BE2C (cell line): ENCODE measurements at regions not wholly inside any gene's neighbourhood (a gene's known extent, or its start where the extent isn't known, plus 50 kb on each side); places are given as distances from the start of the nearest gene placed in this dataset.

Experiments
- DNase-seq: peaks from one replicate; pipeline ENCODE4 v3.0.0-alpha.2; 2020
- H3K27me3 ChIP-seq: fragments of 250-450 bp; sonication (Bioruptor Pico); 2 replicates; pipeline ENCODE4 v1.5.1; 2020; ENCODE audit warnings: mild to moderate bottlenecking
- H3K36me3 ChIP-seq: fragments of 250-450 bp; sonication (Bioruptor Pico); 2 replicates; pipeline ENCODE4 v1.5.1; 2020; ENCODE audit warnings: mild to moderate bottlenecking
- H3K4me1 ChIP-seq: fragments of 250-450 bp; sonication (Bioruptor Pico); 2 replicates; pipeline ENCODE4 v1.5.1; 2020
- H3K4me3 ChIP-seq: 2 replicates; pipeline ENCODE4 v1.5.1; 2011; ENCODE audit warnings: low read depth, low read length
- H3K9me3 ChIP-seq: fragments of 250-450 bp; sonication (Bioruptor Pico); 2 replicates; pipeline ENCODE4 v1.5.1; 2020
- TF ChIP-seq, protein P1 (sequence below): IDR thresholded peaks from 2 replicates; pipeline ENCODE4 v1.5.1; 2012; ENCODE audit warnings: mild to moderate bottlenecking, low read depth, low read length

DNA sequence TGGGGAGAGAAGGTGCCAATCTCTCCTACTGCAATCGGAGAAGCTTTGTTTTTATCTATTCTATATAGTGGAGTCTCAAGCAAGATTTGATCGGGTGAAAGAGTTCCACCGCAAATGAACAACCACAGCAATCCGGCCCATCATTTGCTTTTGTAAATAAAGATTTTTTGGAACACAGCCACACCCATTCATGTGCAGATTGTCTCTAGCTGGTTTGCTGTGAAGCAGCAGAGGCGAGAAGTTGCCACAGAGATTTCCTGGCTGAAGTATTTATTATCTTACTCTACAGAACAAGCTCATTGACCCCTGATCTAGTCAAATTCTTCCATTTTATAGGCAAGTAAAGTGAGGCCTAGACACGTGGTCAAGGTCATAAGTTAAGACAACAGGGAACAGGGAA, 195.5 kb upstream of the TNRC6C start:
- no peaks in the 10 kb centered on the region for H3K36me3 ChIP-seq
- H3K4me1 ChIP-seq: no peaks in the 10 kb centered on the region
- H3K9me3 ChIP-seq: no peaks in the 10 kb centered on the region; the same call in 1 of the 2 replicates
- no peak for DNase-seq
- TF ChIP-seq, protein P1, sequence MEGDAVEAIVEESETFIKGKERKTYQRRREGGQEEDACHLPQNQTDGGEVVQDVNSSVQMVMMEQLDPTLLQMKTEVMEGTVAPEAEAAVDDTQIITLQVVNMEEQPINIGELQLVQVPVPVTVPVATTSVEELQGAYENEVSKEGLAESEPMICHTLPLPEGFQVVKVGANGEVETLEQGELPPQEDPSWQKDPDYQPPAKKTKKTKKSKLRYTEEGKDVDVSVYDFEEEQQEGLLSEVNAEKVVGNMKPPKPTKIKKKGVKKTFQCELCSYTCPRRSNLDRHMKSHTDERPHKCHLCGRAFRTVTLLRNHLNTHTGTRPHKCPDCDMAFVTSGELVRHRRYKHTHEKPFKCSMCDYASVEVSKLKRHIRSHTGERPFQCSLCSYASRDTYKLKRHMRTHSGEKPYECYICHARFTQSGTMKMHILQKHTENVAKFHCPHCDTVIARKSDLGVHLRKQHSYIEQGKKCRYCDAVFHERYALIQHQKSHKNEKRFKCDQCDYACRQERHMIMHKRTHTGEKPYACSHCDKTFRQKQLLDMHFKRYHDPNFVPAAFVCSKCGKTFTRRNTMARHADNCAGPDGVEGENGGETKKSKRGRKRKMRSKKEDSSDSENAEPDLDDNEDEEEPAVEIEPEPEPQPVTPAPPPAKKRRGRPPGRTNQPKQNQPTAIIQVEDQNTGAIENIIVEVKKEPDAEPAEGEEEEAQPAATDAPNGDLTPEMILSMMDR: no peak
- no peaks in the 10 kb centered on the region for H3K27me3 ChIP-seq
- no peak overlapping the region for H3K4me3 ChIP-seq

DNA sequence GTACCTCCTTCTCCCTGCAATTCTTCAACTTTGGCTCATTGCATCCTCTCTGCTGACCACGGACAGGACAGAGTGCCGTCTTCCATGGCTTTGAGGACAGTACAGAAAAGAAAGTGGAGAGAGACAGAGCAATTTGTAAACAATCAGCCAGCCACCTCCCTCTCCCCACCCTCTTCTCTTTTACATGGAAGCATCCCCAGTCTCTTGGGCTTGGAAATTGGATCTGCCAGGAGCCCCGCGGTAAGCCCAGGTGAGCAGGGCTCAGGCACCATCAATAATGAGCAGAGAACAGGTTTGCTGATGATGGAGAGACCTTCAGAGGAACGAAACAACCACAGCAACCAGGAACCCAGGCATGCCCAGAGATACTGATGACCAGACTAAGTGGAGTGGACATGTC, 194.9 kb upstream of the TNRC6C start:
- Histone ChIP-seq H3K36me3 (no peaks in the 10 kb centered on the region), H3K27me3 (no peaks in the 10 kb centered on the region), H3K9me3 (no peaks in the 10 kb centered on the region; the same call in 1 of the 2 replicates), H3K4me3 (no peak overlapping the region), H3K4me1 (no peaks in the 10 kb centered on the region)
- no peak for DNase-seq
- TF ChIP-seq, protein P1: no peak

DNA sequence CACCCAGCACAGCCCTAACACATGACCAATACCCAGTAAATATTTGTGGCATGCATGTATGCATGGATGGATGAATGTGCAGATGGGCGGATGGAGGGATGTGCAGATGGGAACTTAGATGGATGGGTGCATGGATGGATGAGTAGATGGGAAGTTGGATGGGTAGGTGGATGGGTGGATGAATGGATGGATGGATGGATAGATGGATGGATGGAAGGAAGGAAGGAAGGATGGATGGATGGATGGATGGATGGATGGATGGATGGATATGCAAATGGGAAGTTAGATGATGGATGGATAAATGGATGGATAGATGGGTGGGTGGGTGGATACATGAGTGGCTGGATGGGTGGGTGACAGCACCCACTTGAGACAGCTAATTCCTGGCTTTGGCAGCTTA, 193.2 kb upstream of the TNRC6C start:
- H3K27me3 ChIP-seq: no peaks in the 10 kb centered on the region
- no peaks in the 10 kb centered on the region for H3K36me3 ChIP-seq
- peaks cover 2% of the 10 kb centered on the region for H3K4me1 ChIP-seq
- DNase-seq: no peak
- H3K4me3 ChIP-seq: no peak overlapping the region
- TF ChIP-seq, protein P1: no peak
- no peaks in the 10 kb centered on the region; the same call in 1 of the 2 replicates for H3K9me3 ChIP-seq

DNA sequence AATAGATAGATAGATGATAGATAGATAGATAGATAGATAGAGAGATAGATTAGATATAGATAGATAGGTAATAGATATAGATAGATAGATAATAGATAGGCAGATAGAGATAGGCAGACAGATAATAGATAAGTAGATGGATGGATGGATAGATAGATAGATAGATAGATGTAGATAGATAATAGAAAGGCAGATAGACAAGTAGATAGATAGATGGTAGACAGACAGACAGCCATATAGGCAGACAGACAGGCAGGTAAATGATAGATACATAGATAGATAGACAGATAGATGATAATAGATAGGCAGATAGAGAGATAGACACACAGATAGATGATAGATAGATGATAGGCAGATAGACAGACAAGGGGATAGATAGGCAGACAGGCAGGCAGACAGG, 191.4 kb upstream of the TNRC6C start:
- TF ChIP-seq, protein P1: no peak
- H3K36me3 ChIP-seq: no peaks in the 10 kb centered on the region
- no peak overlapping the region for H3K4me3 ChIP-seq
- H3K27me3 ChIP-seq: no peaks in the 10 kb centered on the region
- H3K9me3 ChIP-seq: no peaks in the 10 kb centered on the region; the same call in 1 of the 2 replicates
- peaks cover 13% of the 10 kb centered on the region for H3K4me1 ChIP-seq
- no peak for DNase-seq

DNA sequence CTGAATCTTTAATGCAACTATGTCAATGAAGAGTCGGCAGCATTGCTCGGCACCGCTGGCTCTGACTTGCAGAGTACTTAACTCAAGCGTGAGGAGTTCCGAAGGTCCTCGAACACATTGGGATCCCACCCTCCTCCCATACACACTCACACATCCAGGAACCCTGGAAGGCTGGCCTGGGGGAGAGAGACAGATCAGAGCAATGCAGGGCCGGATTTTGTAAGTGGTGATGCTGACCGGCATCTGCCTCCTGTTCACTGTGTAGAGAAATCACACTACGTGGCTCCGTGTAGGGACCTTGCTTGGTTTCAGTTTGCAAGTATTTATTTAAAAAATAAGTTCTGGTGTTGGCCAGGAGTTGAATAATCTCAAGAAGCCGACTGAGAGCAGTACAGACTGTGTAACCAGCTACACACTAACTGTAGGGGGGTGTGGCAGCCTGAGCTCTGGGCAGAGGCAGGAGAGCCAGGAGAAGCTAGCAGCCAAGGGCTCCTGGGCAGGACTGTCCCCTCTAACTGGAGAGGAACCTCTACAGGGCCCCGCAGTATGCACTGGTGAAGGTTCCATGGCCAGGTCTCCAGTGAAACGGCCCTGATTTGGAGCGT, 190.2 kb upstream of the TNRC6C start:
- Histone ChIP-seq H3K36me3 (no peaks in the 10 kb centered on the region), H3K4me3 (no peak overlapping the region), H3K4me1 (peaks cover 22% of the 10 kb centered on the region), H3K27me3 (no peaks in the 10 kb centered on the region), H3K9me3 (no peaks in the 10 kb centered on the region; the same call in 1 of the 2 replicates)
- TF ChIP-seq, protein P1: no peak
- no peak for DNase-seq

DNA sequence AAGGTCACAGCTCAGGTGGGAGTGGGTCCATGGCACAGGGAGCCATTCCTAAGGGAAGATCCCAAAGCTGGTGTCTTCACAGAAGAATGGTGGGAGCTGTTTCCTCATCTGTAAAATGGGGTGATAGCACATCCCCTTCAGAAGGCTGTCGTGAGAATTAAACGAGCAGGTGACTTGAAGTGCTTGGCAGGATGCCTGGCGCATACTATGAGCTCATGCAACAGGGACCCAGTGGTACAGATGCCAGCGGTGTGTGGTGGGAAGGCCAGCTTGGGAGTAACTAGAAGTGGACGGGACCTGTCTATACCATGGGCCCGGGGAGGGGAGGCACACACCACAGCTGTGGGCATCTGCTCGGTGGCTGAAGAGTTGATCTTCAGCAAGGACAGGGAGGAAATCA, 189.3 kb upstream of the TNRC6C start:
- Histone ChIP-seq H3K27me3 (no peaks in the 10 kb centered on the region), H3K4me1 (peaks cover 22% of the 10 kb centered on the region), H3K4me3 (no peak overlapping the region), H3K36me3 (no peaks in the 10 kb centered on the region), H3K9me3 (no peaks in the 10 kb centered on the region; the same call in 1 of the 2 replicates)
- TF ChIP-seq, protein P1: no peak
- DNase-seq: no peak
